SK-N-SH (cell line): ENCODE measurements at regions not wholly inside any gene's neighbourhood (a gene's known extent, or its start where the extent isn't known, plus 50 kb on each side); places are given as distances from the start of the nearest gene placed in this dataset.

Source experiments
- RAD21 ChIP-seq: IDR thresholded peaks from 2 replicates; pipeline ENCODE4 v1.6.1; 2012; ENCODE audit warnings: mild to moderate bottlenecking, low read length
- SIN3A ChIP-seq: IDR thresholded peaks from 2 replicates; pipeline ENCODE4 v1.6.1; 2012; ENCODE audit warnings: low read depth, mild to moderate bottlenecking, low read length, moderate library complexity, borderline replicate concordance
- TAF1 ChIP-seq: IDR thresholded peaks from 2 replicates; pipeline ENCODE4 v1.6.1; 2012; ENCODE audit warnings: low read depth, mild to moderate bottlenecking, low read length, moderate library complexity, borderline replicate concordance

DNA sequence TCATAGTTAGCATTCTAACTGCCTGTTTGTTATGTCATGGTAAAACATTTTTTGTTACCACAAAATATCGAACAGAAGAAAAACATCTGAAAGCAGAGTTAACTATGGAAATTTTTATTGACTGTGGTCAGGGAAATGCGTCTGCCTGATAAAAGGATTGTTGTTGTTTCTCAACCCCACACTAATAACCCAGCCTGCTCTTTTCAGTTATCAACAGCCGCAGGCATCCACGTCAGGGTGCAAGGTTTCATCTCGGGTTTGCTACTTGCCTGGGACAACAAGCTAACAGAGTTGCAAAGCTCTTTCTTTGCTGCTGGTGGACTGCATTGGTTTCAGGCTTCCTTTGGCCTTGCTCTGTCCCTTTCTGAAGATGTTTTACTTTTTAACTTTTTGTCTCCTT is 969.2 kb downstream of the CDH18 start:
- TF ChIP-seq SIN3A = no peak
- no peak for TF ChIP-seq TAF1
- TF ChIP-seq RAD21 = no peak
